ENCODE measurements at regions not wholly inside any gene's neighbourhood (a gene's known extent, or its start where the extent isn't known, plus 50 kb on each side); places are given as distances from the start of the nearest gene placed in this dataset.

DNA sequence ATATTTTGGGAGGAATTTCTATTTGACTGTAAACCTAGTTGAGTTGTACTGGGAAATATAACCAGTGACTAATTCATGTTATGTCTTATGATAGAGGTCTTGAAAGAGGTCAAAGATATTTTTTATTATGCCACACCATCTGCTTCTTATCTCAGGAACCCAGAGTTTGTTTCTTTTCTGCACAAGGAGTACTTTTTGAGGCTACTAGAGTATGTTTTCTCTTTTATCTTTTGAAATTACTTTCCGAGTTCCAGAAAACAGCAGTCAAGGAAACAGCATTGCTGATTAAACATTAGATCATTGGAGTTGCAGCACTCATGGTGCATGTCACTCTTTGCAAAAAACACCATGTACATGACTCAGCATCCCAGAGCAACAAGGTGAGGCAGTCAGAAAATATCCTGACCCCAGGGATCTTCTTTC, 645.8 kb upstream of the NR2F2 start:
- no peaks in the 10 kb centered on the region for H3K27me3 Mint-ChIP-seq (ENCODE audit: insufficient read depth, unreplicated experiment)
- no peak overlapping the region for H3K4me3 Mint-ChIP-seq (ENCODE audit: unreplicated experiment)
- DNase-seq (ENCODE audit: unreplicated experiment) = peak; percentile 76
- H3K27ac Mint-ChIP-seq (ENCODE audit: low read depth, unreplicated experiment) = peak overlapping the region; percentile 81
- peaks cover 22% of the 10 kb centered on the region for H3K4me1 Mint-ChIP-seq (ENCODE audit: insufficient read depth, unreplicated experiment)
- ChIA-PET CTCF (interaction anchor here (0.6 kb wide), 2 partner anchors 111 to 643 kb away, joined by 3 read pairs; no protein-coding TSS in a partner anchor), POLR2A (no interaction called here)
- no TSS peak for BruUV-seq (replicated peaks)
- no peaks in the 10 kb centered on the region for H3K9me3 Mint-ChIP-seq (ENCODE audit: unreplicated experiment)
- no peaks in the 10 kb centered on the region for H3K36me3 Mint-ChIP-seq (ENCODE audit: insufficient read depth, unreplicated experiment)
- TF ChIP-seq, protein P1, sequence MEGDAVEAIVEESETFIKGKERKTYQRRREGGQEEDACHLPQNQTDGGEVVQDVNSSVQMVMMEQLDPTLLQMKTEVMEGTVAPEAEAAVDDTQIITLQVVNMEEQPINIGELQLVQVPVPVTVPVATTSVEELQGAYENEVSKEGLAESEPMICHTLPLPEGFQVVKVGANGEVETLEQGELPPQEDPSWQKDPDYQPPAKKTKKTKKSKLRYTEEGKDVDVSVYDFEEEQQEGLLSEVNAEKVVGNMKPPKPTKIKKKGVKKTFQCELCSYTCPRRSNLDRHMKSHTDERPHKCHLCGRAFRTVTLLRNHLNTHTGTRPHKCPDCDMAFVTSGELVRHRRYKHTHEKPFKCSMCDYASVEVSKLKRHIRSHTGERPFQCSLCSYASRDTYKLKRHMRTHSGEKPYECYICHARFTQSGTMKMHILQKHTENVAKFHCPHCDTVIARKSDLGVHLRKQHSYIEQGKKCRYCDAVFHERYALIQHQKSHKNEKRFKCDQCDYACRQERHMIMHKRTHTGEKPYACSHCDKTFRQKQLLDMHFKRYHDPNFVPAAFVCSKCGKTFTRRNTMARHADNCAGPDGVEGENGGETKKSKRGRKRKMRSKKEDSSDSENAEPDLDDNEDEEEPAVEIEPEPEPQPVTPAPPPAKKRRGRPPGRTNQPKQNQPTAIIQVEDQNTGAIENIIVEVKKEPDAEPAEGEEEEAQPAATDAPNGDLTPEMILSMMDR (IDR thresholded peaks at IDR 0.05; ENCODE audit: unreplicated experiment) = no peak
- intact Hi-C loops (cut with micrococcal nuclease) = no loop called here

DNA sequence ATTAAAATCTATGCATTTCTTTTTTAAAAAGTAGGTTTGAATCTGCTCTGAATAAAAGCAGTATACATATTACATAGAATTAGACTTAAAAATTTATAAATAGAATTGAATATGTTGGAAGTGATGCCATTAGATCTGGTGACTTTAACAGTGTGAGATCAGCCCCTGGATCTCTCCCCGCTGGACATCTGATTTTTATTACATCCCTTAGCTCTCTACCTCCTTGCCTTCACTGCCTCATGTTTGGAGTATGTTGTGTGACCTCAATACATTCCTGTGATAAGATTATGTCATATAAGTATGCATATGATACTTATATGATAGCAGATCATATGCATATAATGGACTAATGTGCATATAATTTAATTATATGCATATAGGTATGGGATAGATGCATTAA, 643.4 kb upstream of the NR2F2 start:
- H3K4me3 Mint-ChIP-seq (ENCODE audit: unreplicated experiment) = no peak overlapping the region
- no peaks in the 10 kb centered on the region for H3K27me3 Mint-ChIP-seq (ENCODE audit: insufficient read depth, unreplicated experiment)
- peaks cover 24% of the 10 kb centered on the region for H3K4me1 Mint-ChIP-seq (ENCODE audit: insufficient read depth, unreplicated experiment)
- no TSS peak for BruUV-seq (replicated peaks)
- TF ChIP-seq, protein P1 (IDR thresholded peaks at IDR 0.05; ENCODE audit: unreplicated experiment) = no peak
- POLR2A ChIA-PET = no interaction called here
- DNase-seq (ENCODE audit: unreplicated experiment) = no peak
- H3K36me3 Mint-ChIP-seq (ENCODE audit: insufficient read depth, unreplicated experiment) = no peaks in the 10 kb centered on the region
- no peaks in the 10 kb centered on the region for H3K9me3 Mint-ChIP-seq (ENCODE audit: unreplicated experiment)
- no peak overlapping the region for H3K27ac Mint-ChIP-seq (ENCODE audit: low read depth, unreplicated experiment)
- CTCF ChIA-PET = no interaction called here
- intact Hi-C loops (cut with micrococcal nuclease) = no loop called here

DNA sequence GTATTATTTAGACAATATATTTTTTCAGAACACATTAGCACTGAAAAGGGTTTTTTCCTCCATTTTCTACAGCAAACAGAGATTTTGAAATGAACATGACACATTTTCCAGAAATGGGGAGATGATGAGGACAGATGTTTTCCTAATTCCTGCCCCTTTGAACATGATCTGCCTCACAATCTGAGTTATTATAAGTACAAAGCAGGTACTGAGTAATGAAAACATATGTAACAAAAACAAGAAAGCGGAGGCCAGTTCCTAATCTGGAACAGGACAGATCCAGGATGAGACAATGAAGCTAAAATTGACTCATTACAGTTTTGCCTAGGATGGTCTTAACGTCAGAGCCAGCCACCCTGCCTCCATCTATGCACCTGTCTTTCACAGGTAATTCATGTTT, 642.8 kb upstream of the NR2F2 start:
- TF ChIP-seq, protein P1 (IDR thresholded peaks at IDR 0.05; ENCODE audit: unreplicated experiment) = no peak
- Mint-ChIP-seq H3K4me3 (ENCODE audit: unreplicated experiment) (no peak overlapping the region), H3K9me3 (ENCODE audit: unreplicated experiment) (no peaks in the 10 kb centered on the region), H3K27me3 (ENCODE audit: insufficient read depth, unreplicated experiment) (no peaks in the 10 kb centered on the region), H3K36me3 (ENCODE audit: insufficient read depth, unreplicated experiment) (no peaks in the 10 kb centered on the region), H3K27ac (ENCODE audit: low read depth, unreplicated experiment) (peak overlapping the region; percentile 66), H3K4me1 (ENCODE audit: insufficient read depth, unreplicated experiment) (peaks cover 24% of the 10 kb centered on the region)
- CTCF ChIA-PET = interaction anchor here (0.7 kb wide), 1 partner anchor 1111 kb away, joined by 4 read pairs; no protein-coding TSS in a partner anchor
- intact Hi-C loops (cut with micrococcal nuclease) = no loop called here
- no TSS peak for BruUV-seq (replicated peaks)
- POLR2A ChIA-PET = no interaction called here
- no peak for DNase-seq (ENCODE audit: unreplicated experiment)

DNA sequence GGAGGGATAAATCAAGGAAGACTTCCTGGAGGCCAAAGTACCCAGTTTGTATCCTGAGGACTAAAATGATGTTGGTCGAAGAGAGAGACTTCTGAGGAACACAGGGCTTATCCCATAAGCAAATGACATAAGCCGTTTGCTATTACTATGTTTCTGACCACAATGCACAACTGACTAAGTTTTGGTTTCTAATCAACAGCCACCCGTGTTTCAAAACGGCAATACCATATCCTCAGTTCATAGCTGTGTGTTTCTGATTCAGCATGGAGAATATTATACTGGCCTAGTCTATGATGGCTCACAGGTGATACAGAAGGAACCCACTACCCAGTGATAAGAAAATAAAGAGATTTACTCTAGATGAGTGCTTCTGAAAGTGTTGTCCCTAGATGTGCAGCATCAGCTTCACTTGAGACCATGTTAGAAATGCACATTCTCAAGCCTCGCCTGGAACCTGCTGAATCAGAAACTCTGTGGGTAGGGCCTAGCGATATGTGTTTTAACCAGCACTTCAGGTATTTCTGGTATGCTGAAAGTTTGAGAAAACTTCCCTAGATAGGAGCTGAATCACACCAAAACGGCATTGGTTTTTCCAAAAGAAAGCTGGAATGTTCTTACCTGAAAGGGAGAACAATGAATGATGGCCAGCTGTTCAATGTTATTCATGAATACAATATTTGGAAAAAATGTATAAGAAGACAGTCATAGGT, 639.7 kb upstream of the NR2F2 start:
- ChIA-PET CTCF (interaction anchor here (0.6 kb wide), 1 partner anchor 16 kb away, joined by 3 read pairs; no protein-coding TSS in a partner anchor), POLR2A (no interaction called here)
- no TSS peak for BruUV-seq (replicated peaks)
- peaks cover 8% of the 10 kb centered on the region for H3K4me1 Mint-ChIP-seq (ENCODE audit: insufficient read depth, unreplicated experiment)
- no peaks in the 10 kb centered on the region for H3K27me3 Mint-ChIP-seq (ENCODE audit: insufficient read depth, unreplicated experiment)
- peaks cover 8% of the 10 kb centered on the region for H3K9me3 Mint-ChIP-seq (ENCODE audit: unreplicated experiment)
- no peaks in the 10 kb centered on the region for H3K36me3 Mint-ChIP-seq (ENCODE audit: insufficient read depth, unreplicated experiment)
- TF ChIP-seq, protein P1 (IDR thresholded peaks at IDR 0.05; ENCODE audit: unreplicated experiment) = no peak
- H3K4me3 Mint-ChIP-seq (ENCODE audit: unreplicated experiment) = no peak overlapping the region
- intact Hi-C loops (cut with micrococcal nuclease) = no loop called here
- H3K27ac Mint-ChIP-seq (ENCODE audit: low read depth, unreplicated experiment) = no peak overlapping the region
- no peak for DNase-seq (ENCODE audit: unreplicated experiment)

Data from MCF 10A (cell line).